ENCODE measurements at regions not wholly inside any gene's neighbourhood (a gene's known extent, or its start where the extent isn't known, plus 50 kb on each side); places are given as distances from the start of the nearest gene placed in this dataset.

- ChIA-PET CTCF (no interaction called here), POLR2A (no interaction called here)
- Histone ChIP-seq H3K36me3 (ENCODE audit: control insufficient read depth in 4 of 4, insufficient read depth in 4 of 4, low read length in 3 of 4) (no peaks in the 10 kb centered on the region), H3K9me3 (ENCODE audit: control extremely low read depth in 1 of 5, control insufficient read depth in 4 of 5, insufficient read depth in 2 of 5, low read depth in 1 of 5, low read length in 4 of 5) (peaks cover 0 to 4% (median 2%) of the 10 kb centered on the region in 5 experiments), H3K4me1 (ENCODE audit: control extremely low read depth in 1 of 4, control insufficient read depth in 4 of 4, insufficient read depth in 4 of 4, low read length in 3 of 4) (peaks cover 0 to 15% (median 12%) of the 10 kb centered on the region in 4 experiments), H3K27ac (ENCODE audit: insufficient read depth in 1 of 2, low read depth in 1 of 2, low read length in 2 of 2, poor library complexity in 1 of 2, severe bottlenecking in 2 of 2) (no peak overlapping the region), H3K27me3 (replicated peaks in 2 of 5; ENCODE audit: control insufficient read depth in 4 of 5, insufficient read depth in 5 of 5, low read length in 4 of 5) (peaks cover 0 to 52% (median 3%) of the 10 kb centered on the region in 5 experiments), H3K4me3 (ENCODE audit: control insufficient read depth in 1 of 7, extremely low read depth in 1 of 7, insufficient read depth in 4 of 7, low read depth in 2 of 7, low read length in 6 of 7) (peak overlapping the region; percentile 44 to 80 (median 72))
- DNase-seq = peak; percentile 43 to 72 (median 65)
- under 1% methylated on average over 88 of the region's 100 CpGs for WGBS (ENCODE audit: insufficient coverage)
Measured at GRCh38 chr20:63101781-63102720, 95.3 kb upstream of the BHLHE23 start.

- CTCF ChIA-PET = no interaction called here
- no peak overlapping the region for H3K27ac ChIP-seq (ENCODE audit: insufficient read depth in 1 of 2, low read depth in 1 of 2, low read length in 2 of 2, poor library complexity in 1 of 2, severe bottlenecking in 2 of 2)
Measured at GRCh38 chr20:63100926-63101699, 94.3 kb upstream of the BHLHE23 start.

GRCh38 chr20:63100174-63100925 is 93.6 kb upstream of the BHLHE23 start:
- POLR2A ChIA-PET = no interaction called here
- WGBS (ENCODE audit: insufficient coverage) = 82% methylated on average over 8 of the region's 14 CpGs
- peaks cover 0 to 66% (median 6%) of the 10 kb centered on the region in 5 experiments for H3K27me3 ChIP-seq (replicated peaks in 2 of 5; ENCODE audit: control insufficient read depth in 4 of 5, insufficient read depth in 5 of 5, low read length in 4 of 5)
- CTCF ChIA-PET = no interaction called here
- H3K27ac ChIP-seq (ENCODE audit: insufficient read depth in 1 of 2, low read depth in 1 of 2, low read length in 2 of 2, poor library complexity in 1 of 2, severe bottlenecking in 2 of 2) = no peak overlapping the region
- peaks cover 0 to 15% (median 12%) of the 10 kb centered on the region in 4 experiments for H3K4me1 ChIP-seq (ENCODE audit: control extremely low read depth in 1 of 4, control insufficient read depth in 4 of 4, insufficient read depth in 4 of 4, low read length in 3 of 4)
- no peak for DNase-seq
- H3K36me3 ChIP-seq (ENCODE audit: control insufficient read depth in 4 of 4, insufficient read depth in 4 of 4, low read length in 3 of 4) = no peaks in the 10 kb centered on the region
- H3K9me3 ChIP-seq (ENCODE audit: control extremely low read depth in 1 of 5, control insufficient read depth in 4 of 5, insufficient read depth in 2 of 5, low read depth in 1 of 5, low read length in 4 of 5) = no peaks in the 10 kb centered on the region
- no peak overlapping the region for H3K4me3 ChIP-seq (ENCODE audit: control insufficient read depth in 1 of 7, extremely low read depth in 1 of 7, insufficient read depth in 4 of 7, low read depth in 2 of 7, low read length in 6 of 7)

More at GRCh38 chr20:63100926-63101699, 94.3 kb upstream of the BHLHE23 start:
- H3K4me1 ChIP-seq (ENCODE audit: control extremely low read depth in 1 of 4, control insufficient read depth in 4 of 4, insufficient read depth in 4 of 4, low read length in 3 of 4) = peaks cover 0 to 15% (median 12%) of the 10 kb centered on the region in 4 experiments
- H3K9me3 ChIP-seq (ENCODE audit: control extremely low read depth in 1 of 5, control insufficient read depth in 4 of 5, insufficient read depth in 2 of 5, low read depth in 1 of 5, low read length in 4 of 5) = no peaks in the 10 kb centered on the region
- peak in 1 of 3 donors; percentile 4 for DNase-seq
- H3K36me3 ChIP-seq (ENCODE audit: control insufficient read depth in 4 of 4, insufficient read depth in 4 of 4, low read length in 3 of 4) = no peaks in the 10 kb centered on the region
- H3K27me3 ChIP-seq (replicated peaks in 2 of 5; ENCODE audit: control insufficient read depth in 4 of 5, insufficient read depth in 5 of 5, low read length in 4 of 5) = peaks cover 0 to 60% (median 6%) of the 10 kb centered on the region in 5 experiments
- POLR2A ChIA-PET = no interaction called here
- 87% methylated on average over 12 of the region's 15 CpGs for WGBS (ENCODE audit: insufficient coverage)
- H3K4me3 ChIP-seq (ENCODE audit: control insufficient read depth in 1 of 7, extremely low read depth in 1 of 7, insufficient read depth in 4 of 7, low read depth in 2 of 7, low read length in 6 of 7) = no peak overlapping the region

GRCh38 chr20:63099456-63100173 is 92.9 kb upstream of the BHLHE23 start:
- no peaks in the 10 kb centered on the region for H3K36me3 ChIP-seq (ENCODE audit: control insufficient read depth in 4 of 4, insufficient read depth in 4 of 4, low read length in 3 of 4)
- H3K27ac ChIP-seq (ENCODE audit: insufficient read depth in 1 of 2, low read depth in 1 of 2, low read length in 2 of 2, poor library complexity in 1 of 2, severe bottlenecking in 2 of 2) = no peak overlapping the region
- peaks cover 0 to 69% (median 6%) of the 10 kb centered on the region in 5 experiments for H3K27me3 ChIP-seq (replicated peaks in 2 of 5; ENCODE audit: control insufficient read depth in 4 of 5, insufficient read depth in 5 of 5, low read length in 4 of 5)
- no peak for DNase-seq
- no peak overlapping the region for H3K4me3 ChIP-seq (ENCODE audit: control insufficient read depth in 1 of 7, extremely low read depth in 1 of 7, insufficient read depth in 4 of 7, low read depth in 2 of 7, low read length in 6 of 7)
- 71% methylated on average over 9 of the region's 22 CpGs for WGBS (ENCODE audit: insufficient coverage)
- CTCF ChIA-PET = interaction anchor here (1.0 kb wide), 1 partner anchor 28 kb away, joined by 3 read pairs; no protein-coding TSS in a partner anchor
- POLR2A ChIA-PET = no interaction called here
- H3K4me1 ChIP-seq (ENCODE audit: control extremely low read depth in 1 of 4, control insufficient read depth in 4 of 4, insufficient read depth in 4 of 4, low read length in 3 of 4) = peaks cover 0 to 15% (median 12%) of the 10 kb centered on the region in 4 experiments
- H3K9me3 ChIP-seq (ENCODE audit: control extremely low read depth in 1 of 5, control insufficient read depth in 4 of 5, insufficient read depth in 2 of 5, low read depth in 1 of 5, low read length in 4 of 5) = no peaks in the 10 kb centered on the region

- Histone ChIP-seq H3K36me3 (ENCODE audit: control insufficient read depth in 4 of 4, insufficient read depth in 4 of 4, low read length in 3 of 4) (no peaks in the 10 kb centered on the region), H3K27me3 (replicated peaks in 2 of 5; ENCODE audit: control insufficient read depth in 4 of 5, insufficient read depth in 5 of 5, low read length in 4 of 5) (peaks cover 0 to 65% (median 5%) of the 10 kb centered on the region in 5 experiments), H3K27ac (ENCODE audit: insufficient read depth in 1 of 2, low read depth in 1 of 2, low read length in 2 of 2, poor library complexity in 1 of 2, severe bottlenecking in 2 of 2) (no peak overlapping the region), H3K4me3 (ENCODE audit: control insufficient read depth in 1 of 7, extremely low read depth in 1 of 7, insufficient read depth in 4 of 7, low read depth in 2 of 7, low read length in 6 of 7) (no peak overlapping the region), H3K4me1 (ENCODE audit: control extremely low read depth in 1 of 4, control insufficient read depth in 4 of 4, insufficient read depth in 4 of 4, low read length in 3 of 4) (peaks cover 0 to 15% (median 12%) of the 10 kb centered on the region in 4 experiments), H3K9me3 (ENCODE audit: control extremely low read depth in 1 of 5, control insufficient read depth in 4 of 5, insufficient read depth in 2 of 5, low read depth in 1 of 5, low read length in 4 of 5) (no peaks in the 10 kb centered on the region)
- POLR2A ChIA-PET = no interaction called here
- no peak for DNase-seq
- CTCF ChIA-PET = interaction anchor here (1.0 kb wide), 1 partner anchor 29 kb away, joined by 3 read pairs; no protein-coding TSS in a partner anchor
- WGBS (ENCODE audit: insufficient coverage) = 100% methylated on average over 5 of the region's 6 CpGs
Measured at GRCh38 chr20:63098195-63098810, 91.5 kb upstream of the BHLHE23 start.

GRCh38 chr20:63097336-63097831 is 90.6 kb upstream of the BHLHE23 start:
- Histone ChIP-seq H3K9me3 (ENCODE audit: control extremely low read depth in 1 of 5, control insufficient read depth in 4 of 5, insufficient read depth in 2 of 5, low read depth in 1 of 5, low read length in 4 of 5) (no peaks in the 10 kb centered on the region), H3K4me3 (ENCODE audit: control insufficient read depth in 1 of 7, extremely low read depth in 1 of 7, insufficient read depth in 4 of 7, low read depth in 2 of 7, low read length in 6 of 7) (no peak overlapping the region), H3K27ac (ENCODE audit: insufficient read depth in 1 of 2, low read depth in 1 of 2, low read length in 2 of 2, poor library complexity in 1 of 2, severe bottlenecking in 2 of 2) (no peak overlapping the region), H3K27me3 (replicated peaks in 2 of 5; ENCODE audit: control insufficient read depth in 4 of 5, insufficient read depth in 5 of 5, low read length in 4 of 5) (peaks cover 0 to 66% (median 5%) of the 10 kb centered on the region in 5 experiments), H3K36me3 (ENCODE audit: control insufficient read depth in 4 of 4, insufficient read depth in 4 of 4, low read length in 3 of 4) (no peaks in the 10 kb centered on the region), H3K4me1 (ENCODE audit: control extremely low read depth in 1 of 4, control insufficient read depth in 4 of 4, insufficient read depth in 4 of 4, low read length in 3 of 4) (peaks cover 0 to 8% (median 7%) of the 10 kb centered on the region in 4 experiments)
- POLR2A ChIA-PET = no interaction called here
- CTCF ChIA-PET = no interaction called here
- no peak for DNase-seq
- 74% methylated on average over 16 of the region's 21 CpGs for WGBS (ENCODE audit: insufficient coverage)

All from common myeloid progenitor, CD34-positive (primary cell).